ENCODE measurements at regions not wholly inside any gene's neighbourhood (a gene's known extent, or its start where the extent isn't known, plus 50 kb on each side); places are given as distances from the start of the nearest gene placed in this dataset.

GRCh38 chr9:126033318-126033717 is 286.1 kb downstream of the PBX3 start:
- no peak for TF ChIP-seq CTCF (IDR thresholded peaks at IDR 0.05)
- TF ChIP-seq EP300 (IDR thresholded peaks at IDR 0.05): no peak
- no peak for TF ChIP-seq POLR2A (IDR thresholded peaks at IDR 0.05)
- TF ChIP-seq POLR2AphosphoS5 (IDR thresholded peaks at IDR 0.05): no peak
- no peaks in the 10 kb centered on the region for H3K9me3 ChIP-seq
- peaks cover 21% of the 10 kb centered on the region for H3K27me3 ChIP-seq
- DNase-seq (ENCODE audit: low spot score in 2 of 2): no peak
- no peak overlapping the region for H3K4me3 ChIP-seq
- no peaks in the 10 kb centered on the region for H3K36me3 ChIP-seq
- WGBS: 55% methylated on average over 3 of the region's 6 CpGs
- no peaks in the 10 kb centered on the region for H3K4me1 ChIP-seq
- no peak overlapping the region for H3K27ac ChIP-seq

DNA sequence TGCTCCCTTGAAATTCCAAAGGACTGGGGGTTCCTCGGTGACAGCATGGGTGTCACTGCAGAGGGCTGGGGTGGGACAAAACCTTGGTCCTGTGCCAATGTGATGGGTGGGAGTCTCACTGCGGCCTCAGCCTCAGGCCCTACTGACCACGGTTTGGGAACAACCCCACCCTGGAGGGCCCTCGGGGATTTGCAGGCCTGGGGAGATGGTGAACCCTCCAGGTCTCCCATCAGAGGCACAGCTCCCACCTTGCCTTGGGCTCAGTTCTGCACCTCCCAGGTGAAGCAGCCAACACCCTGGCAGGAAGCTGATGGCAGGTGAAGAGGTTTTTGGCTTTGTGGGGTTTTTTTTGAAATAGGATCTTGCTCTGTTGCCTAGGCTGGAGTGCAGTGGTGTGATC is 286.8 kb downstream of the PBX3 start:
- WGBS: 57% methylated on average over 1 of the region's 4 CpGs
- H3K27me3 ChIP-seq: peaks cover 21% of the 10 kb centered on the region
- no peaks in the 10 kb centered on the region for H3K36me3 ChIP-seq
- no peaks in the 10 kb centered on the region for H3K9me3 ChIP-seq
- H3K27ac ChIP-seq: no peak overlapping the region
- H3K4me3 ChIP-seq: no peak overlapping the region
- TF ChIP-seq EP300 (IDR thresholded peaks at IDR 0.05) (no peak), POLR2A (IDR thresholded peaks at IDR 0.05) (no peak), CTCF (IDR thresholded peaks at IDR 0.05) (no peak), POLR2AphosphoS5 (IDR thresholded peaks at IDR 0.05) (no peak)
- DNase-seq (ENCODE audit: low spot score in 2 of 2): no peak
- H3K4me1 ChIP-seq: no peaks in the 10 kb centered on the region

- 40% methylated on average over 19 of the region's 19 CpGs for WGBS
- DNase-seq (ENCODE audit: low spot score in 2 of 2): no peak
Observed at GRCh38 chr9:126036881-126037291, 289.7 kb downstream of the PBX3 start.

GRCh38 chr9:126038790-126039189 is 287.8 kb upstream of the MVB12B start:
- Histone ChIP-seq H3K36me3 (no peaks in the 10 kb centered on the region), H3K4me3 (no peak overlapping the region), H3K4me1 (no peaks in the 10 kb centered on the region), H3K27ac (no peak overlapping the region), H3K27me3 (no peaks in the 10 kb centered on the region), H3K9me3 (peaks cover 7% of the 10 kb centered on the region)
- no peak for DNase-seq (ENCODE audit: low spot score in 2 of 2)
- no peak for TF ChIP-seq POLR2AphosphoS5 (IDR thresholded peaks at IDR 0.05)
- TF ChIP-seq EP300 (IDR thresholded peaks at IDR 0.05): no peak
- no peak for TF ChIP-seq POLR2A (IDR thresholded peaks at IDR 0.05)
- TF ChIP-seq CTCF (IDR thresholded peaks at IDR 0.05): no peak
- WGBS: 78% methylated on average over 6 of the region's 6 CpGs

More at GRCh38 chr9:126036881-126037291, 289.7 kb downstream of the PBX3 start:
- no peak overlapping the region for H3K4me3 ChIP-seq
- no peaks in the 10 kb centered on the region for H3K36me3 ChIP-seq
- TF ChIP-seq POLR2AphosphoS5 (IDR thresholded peaks at IDR 0.05) (no peak), CTCF (IDR thresholded peaks at IDR 0.05) (no peak), EP300 (IDR thresholded peaks at IDR 0.05) (no peak), POLR2A (IDR thresholded peaks at IDR 0.05) (no peak)
- H3K9me3 ChIP-seq: peaks cover under 1% of the 10 kb centered on the region
- no peaks in the 10 kb centered on the region for H3K27me3 ChIP-seq
- no peak overlapping the region for H3K27ac ChIP-seq
- H3K4me1 ChIP-seq: no peaks in the 10 kb centered on the region

GRCh38 chr9:126043681-126044080 is 282.9 kb upstream of the MVB12B start:
- WGBS: 79% methylated on average over 4 of the region's 4 CpGs
- Histone ChIP-seq H3K4me1 (no peaks in the 10 kb centered on the region), H3K9me3 (peaks cover 9% of the 10 kb centered on the region), H3K36me3 (no peaks in the 10 kb centered on the region), H3K27ac (no peak overlapping the region), H3K4me3 (no peak overlapping the region), H3K27me3 (peaks cover 17% of the 10 kb centered on the region)
- DNase-seq (ENCODE audit: low spot score in 2 of 2): no peak
- no peak for TF ChIP-seq POLR2AphosphoS5 (IDR thresholded peaks at IDR 0.05)
- TF ChIP-seq POLR2A (IDR thresholded peaks at IDR 0.05): no peak
- no peak for TF ChIP-seq CTCF (IDR thresholded peaks at IDR 0.05)

Measured in suprapubic skin (tissue), 4 donors.